ENCODE measurements at regions not wholly inside any gene's neighbourhood (a gene's known extent, or its start where the extent isn't known, plus 50 kb on each side); places are given as distances from the start of the nearest gene placed in this dataset.

- TF ChIP-seq CTCF (IDR thresholded peaks at IDR 0.05) (no peak), POLR2A (IDR thresholded peaks at IDR 0.05) (no peak)
Measured at GRCh38 chr12:71024281-71024680, 103.7 kb upstream of the PTPRR start.
